HG03139 (cell line): ENCODE measurements at regions not wholly inside any gene's neighbourhood (a gene's known extent, or its start where the extent isn't known, plus 50 kb on each side); places are given as distances from the start of the nearest gene placed in this dataset.
"Not testable (repeated sequence)": the region's sequence is repeated elsewhere in the genome, so short reads cannot be mapped to it uniquely, and the experiment has no call there.

Experiments used
- ATAC-seq: cut with Tn5 transposase; IDR thresholded peaks from one replicate; pipeline ENCODE4 v1.9.1; 2021; ENCODE audit not compliant: unreplicated experiment

- ATAC-seq: no peak
Observed at GRCh38 chr7:24392774-24393173, 108.8 kb downstream of the NPY start.

GRCh38 chr7:24395512-24395911, 111.5 kb downstream of the NPY start:
- no peak for ATAC-seq

GRCh38 chr7:24396387-24396786, 112.4 kb downstream of the NPY start:
- ATAC-seq: not testable (repeated sequence)

DNA sequence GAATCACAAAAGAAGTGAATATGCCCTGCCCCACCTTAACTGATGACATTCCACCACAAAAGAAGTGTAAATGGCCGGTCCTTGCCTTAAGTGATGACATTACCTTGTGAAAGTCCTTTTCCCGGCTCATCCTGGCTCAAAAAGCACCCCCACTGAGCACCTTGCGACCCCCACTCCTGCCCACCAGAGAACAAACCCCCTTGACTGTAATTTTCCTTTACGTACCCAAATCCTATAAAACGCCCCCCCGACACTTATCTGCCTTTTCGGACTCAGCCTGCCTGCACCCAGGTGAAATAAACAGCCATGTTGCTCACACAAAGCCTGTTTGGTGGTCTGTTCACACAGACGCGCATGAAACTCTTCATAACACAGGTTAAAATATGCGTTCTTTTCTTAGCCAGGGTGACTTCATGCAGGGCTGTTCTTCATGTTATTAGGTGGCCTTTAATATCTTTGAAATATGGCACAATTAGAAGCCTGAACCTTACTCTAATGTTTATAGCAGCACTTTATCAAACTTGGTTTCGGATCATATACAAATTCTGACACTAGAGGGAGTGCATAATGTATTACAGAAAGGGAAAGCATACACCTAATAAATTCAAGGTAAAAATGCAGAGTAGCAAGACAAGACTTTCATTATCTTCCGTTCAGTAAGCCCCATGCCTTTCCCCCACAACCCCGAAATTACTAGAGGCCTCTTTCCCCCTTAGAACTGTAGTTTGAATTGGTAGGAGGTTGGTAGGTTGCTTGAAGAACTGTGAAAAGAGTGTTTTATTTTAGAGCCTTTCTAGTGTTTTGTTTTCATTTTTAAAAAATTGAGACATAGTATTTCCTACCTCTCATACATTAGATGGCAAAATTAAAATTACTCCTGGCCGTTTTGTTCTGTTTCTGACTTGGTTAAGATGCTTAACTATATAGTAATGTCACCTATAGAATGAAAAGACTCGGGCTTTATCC, 117.9 kb downstream of the NPY start:
- no peak for ATAC-seq

DNA sequence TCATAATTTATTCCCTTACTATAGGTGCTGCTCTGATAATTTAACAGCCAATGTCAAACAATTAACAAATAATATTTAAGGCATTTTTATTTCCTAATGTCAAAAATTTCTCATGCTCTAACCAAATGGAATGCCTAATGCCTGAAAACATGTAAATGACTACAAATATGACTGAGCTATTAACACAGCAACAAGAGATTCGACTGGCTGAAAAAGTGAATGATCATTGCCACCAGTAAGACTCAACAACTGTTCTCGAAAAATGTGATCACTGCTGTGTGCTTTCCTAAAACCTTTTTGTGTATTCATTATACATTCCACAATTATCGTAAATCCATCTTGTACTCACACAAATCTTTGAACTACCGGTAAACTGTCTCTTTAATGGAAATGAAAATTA, 118.7 kb downstream of the NPY start:
- ATAC-seq: no peak

DNA sequence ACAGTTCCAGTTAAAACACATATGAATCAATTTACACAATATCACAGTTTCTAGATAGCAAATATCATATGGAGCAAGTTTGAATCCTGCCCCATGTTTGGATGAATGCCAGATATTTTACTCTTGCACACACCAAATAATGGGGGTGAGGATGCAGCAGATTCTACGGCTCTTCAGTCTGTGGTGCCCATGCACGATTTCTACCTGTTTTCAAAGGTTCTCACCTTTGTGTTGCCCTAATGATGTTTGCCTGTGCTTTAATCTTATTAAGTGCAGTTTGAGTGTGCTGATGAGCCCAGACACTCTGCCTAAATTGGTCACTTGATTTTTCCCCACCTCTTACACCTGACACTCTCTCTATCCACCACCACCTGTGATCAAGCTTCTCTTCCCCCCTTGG, 119.6 kb downstream of the NPY start:
- no peak for ATAC-seq

DNA sequence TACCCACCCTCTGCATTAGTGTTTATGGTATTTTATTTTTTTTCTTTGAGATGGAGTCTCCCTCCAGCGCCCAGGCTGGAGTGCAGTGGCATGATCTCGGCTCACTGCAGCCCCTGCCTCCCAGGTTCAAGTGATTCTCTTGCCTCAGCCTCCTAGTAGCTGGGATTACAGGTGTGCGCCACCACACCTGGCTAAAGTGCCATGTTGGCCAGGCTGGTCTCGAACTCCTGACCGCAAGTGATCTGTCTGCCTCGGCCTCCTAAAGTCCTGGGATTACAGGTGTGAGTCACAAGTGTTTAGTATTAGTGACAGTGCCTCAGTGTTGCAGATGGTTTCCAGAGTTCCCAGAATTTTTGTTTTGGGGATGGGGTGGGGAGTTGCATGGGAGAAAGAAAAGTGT, 120.3 kb downstream of the NPY start:
- no peak for ATAC-seq

- no peak for ATAC-seq
Observed at GRCh38 chr7:24405002-24405401, 121.0 kb downstream of the NPY start.

- ATAC-seq: no peak
Observed at GRCh38 chr7:24406053-24406788, 122.2 kb downstream of the NPY start.

- no peak for ATAC-seq
Observed at GRCh38 chr7:24406789-24407299, 122.9 kb downstream of the NPY start.

DNA sequence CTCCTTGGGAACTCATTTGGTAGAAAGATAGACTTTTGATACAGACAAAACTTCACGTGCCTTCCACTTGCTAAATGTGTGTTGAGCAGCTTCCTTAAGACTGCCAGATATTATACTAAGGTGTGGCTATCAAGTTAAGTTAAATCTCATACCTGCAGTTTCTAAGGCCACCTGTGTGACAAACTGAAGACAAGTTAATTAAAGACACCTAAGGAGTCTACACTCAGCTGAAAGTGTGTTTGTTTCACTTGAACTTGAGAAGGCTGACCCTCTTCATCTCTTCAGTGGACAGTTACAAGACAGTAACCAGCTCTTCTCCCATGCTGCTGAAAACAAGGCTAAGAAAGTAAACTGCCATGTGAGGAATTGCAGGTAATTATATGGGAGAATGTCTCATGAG, 124.0 kb downstream of the NPY start:
- no peak for ATAC-seq

- ATAC-seq: no peak
Observed at GRCh38 chr7:24408798-24409430, 124.9 kb downstream of the NPY start.

DNA sequence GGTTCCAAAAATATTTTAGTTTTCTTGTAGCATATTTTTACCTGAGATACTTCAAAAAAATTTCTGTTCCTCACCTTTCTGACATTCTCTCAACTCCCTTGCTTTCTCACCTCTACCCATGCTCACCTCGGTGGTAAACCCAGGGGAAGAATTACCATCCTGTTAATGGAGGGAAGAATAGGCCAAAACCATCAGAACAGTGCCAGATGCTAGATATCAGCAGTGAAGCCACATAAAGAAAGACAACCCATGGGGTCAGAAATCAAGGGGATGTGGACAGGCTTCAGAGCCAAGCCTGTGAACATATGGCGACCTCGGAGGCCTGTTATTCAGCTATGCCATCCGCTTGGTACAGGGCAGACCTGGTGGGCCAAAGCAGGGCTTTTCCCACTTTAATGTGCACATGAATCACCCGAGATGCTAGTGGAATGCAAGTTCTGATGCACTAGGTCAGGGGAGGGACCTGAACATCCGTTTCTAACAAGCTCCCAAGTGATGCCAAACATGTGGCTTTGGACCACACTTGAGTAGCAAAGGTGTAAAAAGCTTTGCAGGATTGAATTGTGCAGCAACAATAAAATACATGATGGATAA, 125.5 kb downstream of the NPY start:
- no peak for ATAC-seq

DNA sequence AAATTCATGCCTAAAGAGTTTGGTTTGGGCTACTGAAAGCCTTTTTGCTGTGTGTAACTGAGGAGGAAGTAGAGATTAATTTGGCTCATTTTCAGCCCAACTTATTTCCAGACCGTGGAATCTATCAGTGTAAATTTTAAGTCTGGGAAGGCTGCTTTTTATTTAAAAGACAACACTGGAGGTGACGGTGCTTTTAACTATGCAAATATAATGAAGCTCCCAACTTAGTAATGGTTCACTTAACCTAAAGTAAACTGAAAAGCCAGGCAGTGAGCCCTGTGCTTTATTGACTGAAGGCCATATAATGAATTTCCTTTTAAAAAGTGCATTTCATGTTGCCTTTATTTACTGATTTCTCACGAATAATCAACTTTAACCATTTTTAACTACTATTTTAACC, 127.2 kb downstream of the NPY start:
- ATAC-seq: no peak

DNA sequence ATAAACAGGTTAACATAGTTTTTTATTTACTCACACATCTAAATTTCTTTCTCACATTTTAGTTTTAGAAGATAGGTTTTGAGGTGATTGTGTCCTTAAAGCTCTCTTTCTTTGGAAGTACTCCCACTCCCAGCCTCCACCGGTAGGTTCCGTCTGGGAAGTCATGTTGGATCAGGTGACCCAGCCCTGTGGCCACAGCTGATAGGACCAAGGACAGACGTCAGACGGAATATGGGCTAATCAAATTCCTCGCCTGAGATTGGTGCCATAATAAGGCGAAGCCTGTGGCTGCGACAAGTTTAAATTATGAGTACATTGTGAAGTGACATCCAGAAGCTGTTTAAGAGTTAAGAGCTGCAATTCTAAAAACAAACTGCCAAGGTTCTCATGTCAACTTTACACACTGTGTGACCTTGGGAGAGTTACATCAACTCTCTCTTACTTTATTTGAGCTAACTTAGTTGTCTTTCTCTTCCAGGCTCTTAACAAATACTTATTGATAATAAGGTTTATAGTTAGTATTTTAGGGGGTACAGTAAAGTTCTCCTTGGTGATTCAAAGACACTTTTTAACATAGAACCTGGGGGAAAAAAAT, 133.6 kb downstream of the NPY start:
- no peak for ATAC-seq

DNA sequence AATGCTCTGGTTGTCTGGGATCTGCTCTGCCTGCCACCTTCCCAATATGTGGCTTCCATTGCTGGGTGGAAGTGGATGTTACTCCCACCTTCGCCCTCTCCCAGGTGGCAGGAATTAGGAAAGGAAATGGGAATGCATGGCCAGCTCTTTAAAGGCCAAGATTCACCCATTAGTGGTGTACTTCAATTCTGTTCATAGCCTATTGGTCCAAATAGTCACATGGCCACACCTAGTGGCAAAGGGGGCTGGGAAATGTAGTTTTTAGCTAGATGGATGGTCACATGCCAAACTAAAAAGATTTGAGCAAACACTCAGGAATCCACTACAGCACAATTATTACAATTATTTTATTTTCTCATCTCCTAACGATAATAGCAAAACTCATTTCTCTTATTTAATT, 135.1 kb downstream of the NPY start:
- no peak for ATAC-seq

GRCh38 chr7:24419511-24419910, 135.5 kb downstream of the NPY start:
- no peak for ATAC-seq

DNA sequence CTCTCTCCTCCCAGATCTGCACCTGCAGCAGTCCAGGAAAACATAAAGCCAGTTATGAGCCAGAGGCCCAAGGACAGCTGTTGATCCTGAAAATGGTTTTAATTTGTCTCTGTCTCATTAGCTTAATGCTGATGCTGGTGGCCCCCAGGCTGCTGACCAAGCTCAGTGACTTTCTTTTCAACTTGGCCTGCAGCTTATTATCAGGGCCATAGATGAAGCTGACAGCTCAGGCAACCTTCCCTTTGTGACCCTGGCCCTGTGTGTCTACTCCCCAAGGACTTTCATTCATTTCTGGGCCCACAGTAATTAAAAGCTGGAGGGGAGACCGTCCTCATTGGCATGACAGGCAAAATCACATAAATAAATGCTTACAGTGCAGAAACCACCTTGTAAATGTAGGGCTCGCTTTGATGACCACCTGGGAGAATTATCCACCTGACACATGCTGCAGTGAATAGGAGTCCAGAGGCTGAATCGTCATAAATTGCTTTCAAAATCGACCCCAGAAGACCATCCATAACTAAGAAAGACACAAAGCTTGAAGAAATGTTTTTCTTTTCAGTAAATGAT, 138.5 kb downstream of the NPY start:
- ATAC-seq: no peak

DNA sequence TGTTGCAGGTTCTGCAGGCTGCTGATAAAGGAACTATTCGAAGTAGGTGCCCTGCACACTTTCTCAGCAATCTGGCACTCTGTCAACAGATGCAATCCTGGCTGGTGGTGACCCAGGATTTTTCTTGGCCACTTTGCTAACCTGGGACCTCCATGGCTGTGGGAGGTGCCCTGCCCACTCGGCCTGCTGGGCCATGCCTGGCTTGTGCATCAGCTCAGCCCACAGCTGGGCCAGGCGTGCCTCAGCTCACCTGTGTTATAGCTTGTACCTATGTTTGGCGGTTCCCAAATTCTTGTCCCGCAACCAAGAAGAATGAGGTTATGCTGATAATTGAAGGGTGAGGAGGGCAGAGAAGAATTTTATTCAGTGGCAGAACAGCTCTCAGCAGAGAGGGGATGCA, 141.7 kb downstream of the NPY start:
- no peak for ATAC-seq

GRCh38 chr7:24427048-24427447, 143.1 kb downstream of the NPY start:
- ATAC-seq: no peak
